ENCODE measurements at regions not wholly inside any gene's neighbourhood (a gene's known extent, or its start where the extent isn't known, plus 50 kb on each side); places are given as distances from the start of the nearest gene placed in this dataset.
A peak's percentile ranks its signal among the peaks of the same experiment; 100 is the strongest.

- Histone ChIP-seq H3K27me3 (ENCODE audit: control insufficient read depth, insufficient read depth, low read length) (peaks cover 2% of the 10 kb centered on the region), H3K36me3 (ENCODE audit: control insufficient read depth in 2 of 3, insufficient read depth in 3 of 3, low read length in 3 of 3) (no peaks in the 10 kb centered on the region), H3K9me3 (ENCODE audit: control insufficient read depth in 2 of 3, insufficient read depth in 1 of 3, low read length in 3 of 3) (no peaks in the 10 kb centered on the region), H3K4me1 (ENCODE audit: control insufficient read depth in 2 of 3, insufficient read depth in 2 of 3, low read depth in 1 of 3, low read length in 3 of 3) (no peaks in the 10 kb centered on the region), H3K9ac (ENCODE audit: low read length in 3 of 3) (no peak overlapping the region), H3K27ac (ENCODE audit: low read depth in 2 of 2, low read length in 2 of 2) (no peak overlapping the region), H3K4me3 (ENCODE audit: low read length in 3 of 3) (no peak overlapping the region)
- peak in 3 of 5 donors; percentile 17 to 47 (median 30) for DNase-seq
- no peak for FAIRE-seq
- TF ChIP-seq CTCF (IDR thresholded peaks at IDR 0.05; ENCODE audit: borderline replicate concordance, extremely low read depth, insufficient read depth), result no peak
- intact Hi-C loops (cut with DNase I), result no loop called here
Observed at GRCh38 chrX:8864161-8864560, 63.0 kb upstream of the FAM9A start.

GRCh38 chrX:8861908-8862307 lies 60.7 kb upstream of the FAM9A start:
- FAIRE-seq (no peak), DNase-seq (no peak)
- no peaks in the 10 kb centered on the region for H3K4me1 ChIP-seq (ENCODE audit: control insufficient read depth in 2 of 3, insufficient read depth in 2 of 3, low read depth in 1 of 3, low read length in 3 of 3)
- no peak overlapping the region for H3K4me3 ChIP-seq (ENCODE audit: low read length in 3 of 3)
- H3K36me3 ChIP-seq (ENCODE audit: control insufficient read depth in 2 of 3, insufficient read depth in 3 of 3, low read length in 3 of 3), result no peaks in the 10 kb centered on the region
- H3K27me3 ChIP-seq (ENCODE audit: control insufficient read depth, insufficient read depth, low read length), result peaks cover 2% of the 10 kb centered on the region
- intact Hi-C loops (cut with DNase I), result no loop called here
- no peaks in the 10 kb centered on the region for H3K9me3 ChIP-seq (ENCODE audit: control insufficient read depth in 2 of 3, insufficient read depth in 1 of 3, low read length in 3 of 3)
- H3K27ac ChIP-seq (ENCODE audit: low read depth in 2 of 2, low read length in 2 of 2), result no peak overlapping the region
- no peak for TF ChIP-seq CTCF (IDR thresholded peaks at IDR 0.05; ENCODE audit: borderline replicate concordance, extremely low read depth, insufficient read depth)
- H3K9ac ChIP-seq (ENCODE audit: low read length in 3 of 3), result no peak overlapping the region

- Histone ChIP-seq H3K36me3 (ENCODE audit: control insufficient read depth in 2 of 3, insufficient read depth in 3 of 3, low read length in 3 of 3) (no peaks in the 10 kb centered on the region), H3K4me3 (ENCODE audit: low read length in 3 of 3) (no peak overlapping the region), H3K9ac (ENCODE audit: low read length in 3 of 3) (no peak overlapping the region), H3K27me3 (ENCODE audit: control insufficient read depth, insufficient read depth, low read length) (no peaks in the 10 kb centered on the region), H3K4me1 (ENCODE audit: control insufficient read depth in 2 of 3, insufficient read depth in 2 of 3, low read depth in 1 of 3, low read length in 3 of 3) (peaks cover 0 to 2% (median 0%) of the 10 kb centered on the region in 3 donors), H3K9me3 (ENCODE audit: control insufficient read depth in 2 of 3, insufficient read depth in 1 of 3, low read length in 3 of 3) (no peaks in the 10 kb centered on the region), H3K27ac (ENCODE audit: low read depth in 2 of 2, low read length in 2 of 2) (no peak overlapping the region)
- no peak for TF ChIP-seq CTCF (IDR thresholded peaks at IDR 0.05; ENCODE audit: borderline replicate concordance, extremely low read depth, insufficient read depth)
- DNase-seq (no peak), FAIRE-seq (no peak)
- intact Hi-C loops (cut with DNase I), result no loop called here
Observed at GRCh38 chrX:8851231-8851886, 50.2 kb upstream of the FAM9A start.
